H1 (cell line): ENCODE measurements at regions not wholly inside any gene's neighbourhood (a gene's known extent, or its start where the extent isn't known, plus 50 kb on each side); places are given as distances from the start of the nearest gene placed in this dataset.

ENCODE experiments used
- CTCF ChIA-PET: fragments of 300-600 bp; sonication (Branson Sonifier 250); formaldehyde crosslinking; loops from one replicate; lab custom pipeline; 2021; ENCODE audit not compliant: partially characterized antibody; lab: Charles Lee
- POLR2A ChIA-PET: fragments of 300-600 bp; sonication (Branson Sonifier 250); formaldehyde crosslinking; loops from one replicate; lab custom pipeline; 2021; ENCODE audit warnings: inconsistent platforms; ENCODE audit not compliant: partially characterized antibody; lab: Charles Lee
- DNase-seq, 2 experiments: peaks; one replicate each; pipeline versions ENCODE4 v3.0.0 to v3.0.0-alpha.2; 2010 to 2022; ENCODE audit warnings: low spot score in 2 of 2, low read depth in 1 of 2, mixed read lengths in 1 of 2
- FAIRE-seq: peaks from 2 replicates; lab custom pipeline; 2011; peaks lifted over from hg19 to GRCh38; lab: Jason Lieb, UNC
- H2AFZ ChIP-seq: 2 replicates; pipeline ENCODE4 v1.8.1; 2012; ENCODE audit warnings: low read length, inconsistent platforms
- H2AK5ac ChIP-seq: 2 replicates; pipeline ENCODE4 v1.6.1; 2013; ENCODE audit warnings: low read depth, low read length
- H2BK120ac ChIP-seq: replicated peaks from 2 replicates; pipeline ENCODE3; 2013; ENCODE audit warnings: low read depth, low read length, inconsistent platforms
- H2BK12ac ChIP-seq: 2 replicates; pipeline ENCODE4 v1.6.1; 2013; ENCODE audit warnings: low read depth, low read length
- H2BK15ac ChIP-seq: 2 replicates; pipeline ENCODE4 v1.6.1; 2013; ENCODE audit warnings: low read length
- H2BK20ac ChIP-seq: 2 replicates; pipeline ENCODE4 v1.6.1; 2013; ENCODE audit warnings: low read length
- H2BK5ac ChIP-seq: 2 replicates; pipeline ENCODE4 v1.6.1; 2013; ENCODE audit warnings: low read depth, low read length
- H3K14ac ChIP-seq: 2 replicates; pipeline ENCODE4 v1.6.1; 2013; ENCODE audit warnings: inconsistent platforms; ENCODE audit not compliant: insufficient read length
- H3K18ac ChIP-seq: 2 replicates; pipeline ENCODE4 v1.6.1; 2013; ENCODE audit warnings: low read length; ENCODE audit errors: extremely low read depth
- H3K23ac ChIP-seq: 2 replicates; pipeline ENCODE4 v1.6.1; 2013; ENCODE audit warnings: inconsistent platforms; ENCODE audit not compliant: insufficient read length
- H3K23me2 ChIP-seq: 2 replicates; pipeline ENCODE4 v1.6.1; 2013; ENCODE audit warnings: low read depth, low read length
- H3K27ac ChIP-seq: 2 replicates; pipeline ENCODE4 v1.6.1; 2011; ENCODE audit warnings: low read depth, low read length, inconsistent platforms
- H3K27me3 ChIP-seq, 4 experiments: replicated peaks in 1 of 4; 1 replicate in 1 of 4; 2 replicates in 3 of 4; pipeline versions ENCODE4 v1.6.1 to v1.8.1; 2011 to 2013; ENCODE audit warnings: low read length in 3 of 4, mild to moderate bottlenecking in 3 of 4, inconsistent platforms in 2 of 4, mixed read lengths in 2 of 4, moderate library complexity in 1 of 4; ENCODE audit not compliant: control insufficient read depth in 3 of 4, insufficient read depth in 3 of 4; ENCODE audit errors: extremely low read depth in 1 of 4
- H3K36me3 ChIP-seq, 4 experiments: 2 replicates each; pipeline versions ENCODE4 v1.6.1 to v1.8.1; 2011 to 2013; ENCODE audit warnings: mild to moderate bottlenecking in 4 of 4, low read length in 3 of 4, moderate library complexity in 2 of 4, control low read depth in 1 of 4, inconsistent platforms in 1 of 4; ENCODE audit not compliant: insufficient read depth in 4 of 4, control insufficient read depth in 2 of 4
- H3K4ac ChIP-seq: replicated peaks from 2 replicates; pipeline ENCODE3; 2013; ENCODE audit warnings: low read length, low read depth, mixed read lengths, inconsistent platforms; ENCODE audit not compliant: insufficient read length
- H3K4me1 ChIP-seq, 4 experiments: replicated peaks in 1 of 4; 1 replicate in 1 of 4; 2 replicates in 3 of 4; pipeline versions ENCODE4 v1.6.1 to v1.8.1; 2011 to 2013; ENCODE audit warnings: low read length in 3 of 4, inconsistent platforms in 2 of 4, mixed read lengths in 1 of 4; ENCODE audit not compliant: insufficient read depth in 4 of 4, control insufficient read depth in 3 of 4
- H3K4me2 ChIP-seq, 2 experiments: 2 replicates each; pipeline versions ENCODE4 v1.6.1 to v1.8.1; 2011 to 2013; ENCODE audit warnings: low read depth in 2 of 2, low read length in 2 of 2, control low read depth in 1 of 2, inconsistent platforms in 1 of 2, mild to moderate bottlenecking in 1 of 2; ENCODE audit not compliant: insufficient read depth in 1 of 2
- H3K4me3 ChIP-seq, 4 experiments: fragments of 200-600, 300-600 bp in 1 of 4; sonication (generic), shearing (Covaris generic), sonication (Bioruptor Twin) in 1 of 4; 2 replicates each; pipeline versions ENCODE4 v1.5.1 to v1.8.1; 2011 to 2016; ENCODE audit warnings: low read length in 4 of 4, low read depth in 3 of 4, control low read depth in 2 of 4, inconsistent platforms in 2 of 4, mild to moderate bottlenecking in 2 of 4, mixed read lengths in 1 of 4, moderate library complexity in 1 of 4; ENCODE audit not compliant: insufficient read depth in 2 of 4; ENCODE audit errors: extremely low read depth in 1 of 4
- H3K56ac ChIP-seq: replicated peaks from 2 replicates; pipeline ENCODE3; 2013; ENCODE audit warnings: low read depth, mild to moderate bottlenecking, mixed read lengths, low read length, inconsistent platforms; ENCODE audit not compliant: insufficient read length
- H3K79me1 ChIP-seq: 2 replicates; pipeline ENCODE4 v1.6.1; 2013; ENCODE audit warnings: low read depth, low read length, control low read depth
- H3K79me2 ChIP-seq, 2 experiments: 2 replicates each; pipeline versions ENCODE4 v1.6.1 to v1.8.1; 2012 to 2013; ENCODE audit warnings: low read length in 2 of 2, mild to moderate bottlenecking in 2 of 2, inconsistent platforms in 1 of 2; ENCODE audit not compliant: insufficient read depth in 2 of 2, control insufficient read depth in 1 of 2
- H3K9ac ChIP-seq, 4 experiments: replicated peaks in 1 of 4; 1 replicate in 1 of 4; 2 replicates in 3 of 4; pipeline versions ENCODE4 v1.6.1 to v1.8.1; 2011 to 2013; ENCODE audit warnings: low read depth in 3 of 4, low read length in 3 of 4, control low read depth in 2 of 4, mild to moderate bottlenecking in 2 of 4, moderate library complexity in 2 of 4, inconsistent platforms in 1 of 4; ENCODE audit errors: extremely low read depth in 1 of 4
- H3K9me3 ChIP-seq, 2 experiments: 2 replicates each; pipeline versions ENCODE4 v1.6.1 to v1.8.1; 2012 to 2013; ENCODE audit warnings: mild to moderate bottlenecking in 2 of 2, moderate library complexity in 2 of 2, control low read depth in 1 of 2, inconsistent platforms in 1 of 2, low read depth in 1 of 2, low read length in 1 of 2, mixed read lengths in 1 of 2; ENCODE audit not compliant: insufficient read depth in 2 of 2
- H4K20me1 ChIP-seq, 2 experiments: replicated peaks in 1 of 2; 2 replicates each; pipeline versions ENCODE3 to v1.8.1; 2011 to 2013; ENCODE audit warnings: inconsistent platforms in 2 of 2, low read length in 2 of 2, mild to moderate bottlenecking in 1 of 2; ENCODE audit not compliant: insufficient read depth in 2 of 2, control insufficient read depth in 1 of 2
- H4K5ac ChIP-seq: 2 replicates; pipeline ENCODE4 v1.6.1; 2013; ENCODE audit warnings: low read length, low read depth, mixed read lengths, inconsistent platforms; ENCODE audit not compliant: insufficient read length
- H4K8ac ChIP-seq: 2 replicates; pipeline ENCODE4 v1.8.0; 2013; ENCODE audit warnings: mild to moderate bottlenecking, moderate library complexity, low read length, inconsistent platforms; ENCODE audit not compliant: insufficient read depth; ENCODE audit errors: extremely low read depth
- H4K91ac ChIP-seq: replicated peaks from 2 replicates; pipeline ENCODE3; 2013; ENCODE audit warnings: low read length, mixed read lengths, inconsistent platforms; ENCODE audit not compliant: insufficient read length
- CBX5 ChIP-seq: fragments of 300-800, 300-1000 bp; sonication (generic); IDR thresholded peaks from 2 replicates; pipeline ENCODE4 v1.7.1; 2016; ENCODE audit warnings: antibody characterized with exemption, low read length, low read depth
- GABPA ChIP-seq: IDR thresholded peaks from 2 replicates; pipeline ENCODE4 v1.6.1; 2011; ENCODE audit warnings: mild to moderate bottlenecking, low read length, moderate library complexity, borderline replicate concordance; ENCODE audit not compliant: insufficient read depth
- POU5F1 ChIP-seq: IDR thresholded peaks from 2 replicates; pipeline ENCODE4 v1.6.1; 2011; ENCODE audit warnings: low read depth, mild to moderate bottlenecking, low read length, moderate library complexity
- TAF1 ChIP-seq: IDR thresholded peaks from 2 replicates; pipeline ENCODE4 v1.6.1; 2011; ENCODE audit warnings: mild to moderate bottlenecking, low read depth, low read length
- YY1 ChIP-seq: IDR thresholded peaks from 2 replicates; pipeline ENCODE4 v1.6.1; 2011; ENCODE audit warnings: low read depth, mild to moderate bottlenecking, low read length
- WGBS, 2 experiments: shearing (Covaris generic) in 1 of 2; methylation state at CpG; one replicate each; pipeline versions ENCODE4 v1.1.6 to v1.1.7; 2013 to 2015; ENCODE audit warnings: low lambda C conversion rate in 2 of 2, mixed read lengths in 2 of 2, inconsistent platforms in 1 of 2, low coverage in 1 of 2, missing lambda C conversion rate in 1 of 2; ENCODE audit not compliant: insufficient replicate concordance in 2 of 2, insufficient coverage in 1 of 2, insufficient read length in 1 of 2; ENCODE audit errors: extremely low coverage in 1 of 2, missing lambda C conversion rate in 1 of 2; 5-methylcytosine and 5-hydroxymethylcytosine counted together

DNA sequence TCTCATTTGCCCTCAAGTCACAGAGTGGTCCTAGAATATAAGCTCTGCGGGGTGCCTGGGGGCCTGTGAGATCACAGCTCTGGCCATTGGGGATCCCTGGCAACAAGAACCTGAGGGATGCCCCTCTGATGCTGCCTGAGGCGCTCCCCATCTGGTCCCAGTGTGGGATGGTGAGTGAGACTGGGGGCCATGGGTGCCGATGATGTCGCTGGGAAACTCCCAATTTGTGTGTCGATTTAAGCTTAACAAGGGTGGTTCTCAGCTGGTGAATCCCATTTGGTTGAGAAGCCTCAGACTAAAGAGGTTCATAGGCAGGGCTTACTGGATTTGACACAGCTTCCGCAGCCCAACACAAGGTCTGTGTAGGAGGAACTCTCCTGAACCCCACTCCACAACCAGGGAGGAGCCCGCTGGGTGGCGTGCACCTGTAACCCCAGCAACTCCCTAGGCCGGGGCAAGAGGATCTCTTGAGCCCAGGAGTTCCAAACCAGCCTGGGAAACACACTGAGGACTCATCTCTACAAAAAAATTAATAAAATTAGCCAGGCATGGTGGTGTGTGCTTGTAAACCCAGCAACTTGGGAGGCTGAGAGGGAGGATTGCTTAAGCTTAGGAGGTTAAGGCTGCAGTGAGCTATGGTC, 63.7 kb upstream of the SIAH1 start:
- Histone ChIP-seq H3K18ac (no peak overlapping the region), H2BK15ac (no peak overlapping the region), H3K79me2 (no peaks in the 10 kb centered on the region), H4K5ac (no peak overlapping the region), H3K23me2 (no peaks in the 10 kb centered on the region), H3K27me3 (no peaks in the 10 kb centered on the region), H2BK5ac (no peak overlapping the region; the same call in 1 of the 2 replicates), H4K8ac (no peak overlapping the region), H2AK5ac (no peak overlapping the region), H3K4me1 (no peaks in the 10 kb centered on the region), H3K9me3 (no peaks in the 10 kb centered on the region), H3K27ac (no peak overlapping the region), H3K36me3 (no peaks in the 10 kb centered on the region), H4K20me1 (no peaks in the 10 kb centered on the region), H3K23ac (no peak overlapping the region), H3K79me1 (no peaks in the 10 kb centered on the region), H4K91ac (no peak overlapping the region), H3K9ac (no peak overlapping the region), H2BK12ac (no peak overlapping the region), H3K14ac (no peak overlapping the region), H3K4me3 (no peak overlapping the region), H3K4ac (no peak overlapping the region), H2BK20ac (no peak overlapping the region), H2BK120ac (no peak overlapping the region), H3K4me2 (no peak overlapping the region), H2AFZ (no peak overlapping the region), H3K56ac (no peak overlapping the region)
- no peak for DNase-seq
- CTCF ChIA-PET = interaction anchor here (1.4 kb wide), 1 partner anchor 77 kb away, joined by 3 read pairs; no protein-coding TSS in a partner anchor
- no peak for FAIRE-seq
- TF ChIP-seq YY1 (no peak), POU5F1 (no peak), TAF1 (no peak), CBX5 (no peak), GABPA (no peak)
- WGBS, 2 experiments = 95% methylated on average over 9 of the region's 9 CpGs; no CpG with 5 or more reads in 1 of the 2 experiments
- POLR2A ChIA-PET = no interaction called here
